HG02840 (cell line): ENCODE measurements at regions not wholly inside any gene's neighbourhood (a gene's known extent, or its start where the extent isn't known, plus 50 kb on each side); places are given as distances from the start of the nearest gene placed in this dataset.
"Not testable (repeated sequence)": the region's sequence is repeated elsewhere in the genome, so short reads cannot be mapped to it uniquely, and the experiment has no call there.

ENCODE experiments used
- ATAC-seq: cut with Tn5 transposase; IDR thresholded peaks from one replicate; pipeline ENCODE4 v1.9.1; 2021; ENCODE audit warnings: mild to moderate bottlenecking, moderate library complexity, moderate number of reproducible peaks; ENCODE audit not compliant: unreplicated experiment, low FRiP score

DNA sequence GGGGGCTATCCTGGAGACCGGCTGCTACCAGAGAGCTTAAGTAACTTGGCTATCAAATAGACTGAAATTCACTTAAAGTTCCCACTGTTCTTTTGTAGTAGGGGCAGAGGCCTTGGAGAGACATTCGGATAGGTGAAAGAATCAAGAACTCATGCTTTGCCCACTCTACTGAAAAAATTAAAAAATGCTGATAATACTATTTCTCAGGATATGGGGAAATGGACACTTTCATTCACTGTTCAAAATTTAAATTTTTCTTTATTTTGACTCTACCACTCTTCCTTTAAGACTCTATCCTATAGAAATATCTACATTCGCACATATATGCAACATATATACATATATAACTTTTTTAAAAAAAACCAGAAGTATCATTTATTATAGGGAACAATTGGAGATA, 117.8 kb upstream of the CHD6 start:
- ATAC-seq: no peak

DNA sequence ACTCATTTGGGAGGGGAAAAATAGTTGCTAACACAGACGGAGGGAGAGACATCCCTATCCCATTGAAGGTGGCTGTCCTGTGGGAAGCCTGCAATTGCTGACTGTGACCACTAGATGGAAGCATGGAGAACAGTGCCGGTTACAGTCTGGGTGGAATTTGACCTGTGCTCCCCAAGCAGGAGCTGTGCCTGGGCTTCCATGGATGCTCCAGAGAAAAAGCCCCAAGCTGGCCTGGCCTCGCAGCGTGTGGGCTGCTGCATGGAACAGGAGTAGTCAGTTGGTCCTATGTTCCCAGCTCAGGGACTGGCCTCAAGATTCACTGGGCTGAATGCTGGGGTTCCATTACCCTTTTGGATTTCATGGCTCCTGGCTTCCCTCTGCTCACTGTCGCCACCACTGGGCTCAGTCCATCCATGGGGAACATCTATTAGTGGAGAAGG, 116.3 kb upstream of the CHD6 start:
- ATAC-seq: no peak

DNA sequence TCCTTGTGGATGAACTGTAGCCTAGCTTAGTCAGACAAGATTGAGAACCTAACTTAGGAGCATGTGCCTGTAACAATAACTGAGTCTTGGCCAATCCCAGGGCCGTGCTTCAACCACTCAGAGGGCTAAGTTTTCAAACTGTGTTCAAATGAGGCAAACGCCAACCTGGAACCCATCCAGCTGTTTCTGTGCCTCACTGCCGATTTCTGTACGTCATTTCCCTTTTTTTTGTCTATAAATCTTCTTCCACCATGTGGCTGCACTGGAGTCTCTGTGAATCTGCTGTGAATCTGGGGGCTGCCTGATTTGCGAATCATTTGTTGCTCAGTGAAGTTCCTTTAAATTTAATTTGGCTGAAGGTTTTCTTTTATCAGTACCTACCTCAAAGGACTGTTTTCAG, 115.0 kb upstream of the CHD6 start:
- no peak for ATAC-seq

DNA sequence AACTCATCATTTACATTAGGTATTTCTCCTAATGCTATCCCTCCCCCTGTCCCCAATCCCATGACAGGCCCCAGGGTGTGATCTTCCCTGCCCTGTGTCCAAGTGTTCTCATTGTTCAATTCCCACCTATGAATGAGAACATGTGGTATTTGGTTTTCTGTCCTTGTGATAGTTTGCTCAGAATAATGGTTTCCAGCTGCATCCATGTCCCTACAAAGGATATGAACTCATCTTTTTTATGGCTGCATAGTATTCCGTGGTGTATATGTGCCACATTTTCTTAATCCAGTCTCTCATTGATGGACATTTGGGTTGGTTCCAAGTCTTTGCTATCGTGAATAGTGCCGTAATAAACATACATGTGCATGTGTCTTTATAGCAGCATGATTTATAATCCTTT, 113.0 kb upstream of the CHD6 start:
- not testable (repeated sequence) for ATAC-seq

DNA sequence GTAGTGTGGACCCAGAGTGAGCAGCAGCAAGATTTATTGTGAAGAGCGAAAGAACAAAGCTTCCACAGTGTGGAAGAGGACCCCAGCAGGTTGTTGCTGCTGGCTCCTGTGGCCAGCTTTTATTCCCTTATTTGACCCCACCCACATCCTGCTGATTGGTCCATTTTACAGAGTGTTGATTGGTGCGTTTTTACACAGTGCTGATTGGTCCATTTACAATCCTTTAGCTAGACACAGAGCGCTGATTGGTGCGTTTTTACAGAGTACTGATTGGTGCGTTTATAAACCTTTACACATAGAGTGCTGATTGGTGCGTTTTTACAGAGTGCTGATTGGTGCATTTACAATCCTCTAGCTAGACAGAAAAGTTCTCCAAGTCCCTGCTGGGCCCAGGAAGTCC, 109.5 kb upstream of the CHD6 start:
- ATAC-seq: not testable (repeated sequence)

DNA sequence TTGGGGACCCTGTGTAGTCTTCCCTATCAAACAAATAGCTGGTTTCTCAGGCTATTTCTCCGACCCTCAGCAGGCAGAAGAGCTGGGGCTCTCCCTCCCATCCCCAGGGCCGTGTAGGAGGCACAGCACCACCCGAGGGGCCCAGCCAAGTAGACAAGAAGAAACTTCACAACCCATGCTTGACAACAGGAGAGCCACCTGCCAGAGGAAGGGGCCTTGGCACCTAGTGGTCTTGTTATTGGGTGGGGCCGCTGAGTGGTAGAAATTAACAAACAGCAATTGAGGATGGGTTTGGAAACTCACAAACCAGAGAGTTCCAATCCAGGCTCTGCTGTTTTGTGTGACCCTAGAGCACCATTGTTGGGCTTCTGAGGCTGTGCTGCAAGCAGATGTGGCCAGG, 108.5 kb upstream of the CHD6 start:
- no peak for ATAC-seq

DNA sequence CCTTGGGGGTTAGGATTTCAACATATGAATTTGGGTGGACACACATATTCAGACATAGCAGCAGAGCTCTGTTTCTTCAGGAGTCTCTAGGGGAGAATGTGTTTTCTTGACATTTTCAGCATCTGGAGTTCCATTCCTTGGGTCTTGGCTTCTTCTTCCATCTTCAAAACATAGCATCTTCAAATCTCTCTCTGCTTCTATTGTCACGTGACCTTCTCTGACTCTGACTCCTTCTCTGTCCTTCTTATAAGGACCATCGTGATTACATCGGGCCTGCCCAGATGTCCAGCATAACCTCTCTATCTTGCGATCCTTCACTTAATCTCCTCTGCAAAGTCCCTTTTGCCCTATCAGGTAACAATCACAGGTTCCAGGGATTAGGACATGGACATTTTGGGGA, 101.0 kb upstream of the CHD6 start:
- no peak for ATAC-seq

DNA sequence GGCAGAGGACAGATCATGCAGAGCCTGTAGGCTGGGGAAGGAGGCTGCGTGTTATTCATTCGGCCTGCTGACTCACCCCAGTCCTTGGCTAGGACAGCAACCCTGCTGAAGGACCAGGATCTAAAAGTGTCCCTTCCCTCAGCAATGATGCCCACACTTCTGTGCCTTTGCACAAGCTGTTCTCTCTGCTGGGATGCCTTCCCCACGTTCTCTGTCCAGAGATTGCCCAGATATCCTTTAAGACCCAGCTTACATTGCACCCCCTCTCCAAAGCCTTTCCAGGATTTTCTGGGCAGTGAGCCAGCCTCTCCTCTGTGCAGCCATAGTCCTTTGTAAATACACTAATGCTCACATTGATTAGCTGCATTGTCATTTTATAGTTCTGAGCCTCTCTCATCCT, 99.3 kb upstream of the CHD6 start:
- no peak for ATAC-seq

DNA sequence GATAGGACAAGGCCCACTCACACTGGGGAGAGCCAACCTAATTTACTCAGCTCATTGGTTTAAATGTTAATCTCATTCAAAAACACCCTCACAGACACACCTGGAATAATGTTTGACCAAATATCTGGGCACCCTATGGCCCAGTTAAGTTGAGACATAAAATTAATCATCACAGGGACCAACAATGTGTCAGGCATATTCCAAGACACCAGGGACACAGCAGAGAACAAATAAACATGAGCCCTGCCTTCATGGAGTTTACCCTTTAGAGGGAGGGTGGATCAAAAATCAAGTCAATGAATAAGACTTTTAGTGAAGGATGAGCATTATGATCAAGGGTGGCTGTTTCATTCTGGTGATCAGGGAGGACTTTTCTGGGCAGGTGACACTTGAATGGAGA, 98.7 kb upstream of the CHD6 start:
- no peak for ATAC-seq

DNA sequence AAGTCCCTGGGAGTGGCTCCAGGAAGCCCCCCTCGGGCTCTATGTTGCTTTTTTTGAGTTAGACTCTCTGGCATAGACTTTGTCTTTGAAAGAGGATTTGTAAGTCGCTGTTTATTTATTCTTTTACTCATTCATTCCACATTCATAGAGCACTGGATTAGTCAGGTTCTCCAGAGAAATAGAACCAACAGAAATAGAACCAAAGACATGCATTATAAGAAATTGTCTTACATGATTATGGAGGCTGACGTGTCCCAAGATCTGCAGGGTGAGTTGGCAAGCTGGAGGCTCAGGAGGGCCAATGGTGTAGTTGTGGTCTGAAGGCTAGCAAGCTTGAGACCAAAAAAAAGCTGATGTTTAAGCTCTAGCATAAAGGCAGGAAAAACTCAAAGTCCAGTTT, 98.3 kb upstream of the CHD6 start:
- no peak for ATAC-seq

DNA sequence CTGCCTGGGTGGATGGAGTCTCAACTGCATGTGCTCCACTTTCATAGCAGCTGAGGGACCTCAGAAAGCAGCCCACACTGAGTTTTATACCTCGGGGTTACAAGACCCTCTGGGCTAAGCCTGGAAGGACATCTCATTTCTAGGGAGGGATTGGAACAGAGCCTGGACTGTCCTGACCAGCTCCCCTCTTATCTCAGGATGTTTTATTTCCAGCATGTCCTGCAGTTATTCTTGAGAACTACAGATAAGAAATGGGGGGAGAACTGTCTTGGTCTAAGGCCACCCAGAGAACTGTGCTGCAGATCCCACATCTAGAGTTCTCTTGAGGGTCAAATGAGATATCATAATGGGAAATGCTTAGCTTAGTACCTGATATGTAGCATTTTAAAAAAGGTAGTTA, 97.3 kb upstream of the CHD6 start:
- no peak for ATAC-seq

DNA sequence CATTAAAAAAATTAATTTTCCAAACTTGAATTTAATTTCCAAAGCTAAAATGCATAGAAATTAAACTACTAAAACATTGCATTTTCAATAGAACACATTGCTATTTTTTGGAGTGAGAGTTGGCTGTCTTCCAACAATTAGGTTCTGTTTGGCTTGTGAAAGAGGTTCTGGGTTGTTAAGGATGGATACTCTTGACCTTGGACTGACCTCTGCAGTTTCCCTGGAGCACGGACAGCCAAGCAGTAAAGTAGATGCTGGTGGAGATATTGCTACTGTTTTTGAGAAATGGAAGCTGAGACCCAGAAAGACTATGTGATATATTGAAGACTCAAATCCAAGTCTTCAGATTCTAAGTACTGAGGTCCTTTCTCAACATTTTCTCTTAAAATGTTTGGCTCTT, 95.9 kb upstream of the CHD6 start:
- no peak for ATAC-seq

DNA sequence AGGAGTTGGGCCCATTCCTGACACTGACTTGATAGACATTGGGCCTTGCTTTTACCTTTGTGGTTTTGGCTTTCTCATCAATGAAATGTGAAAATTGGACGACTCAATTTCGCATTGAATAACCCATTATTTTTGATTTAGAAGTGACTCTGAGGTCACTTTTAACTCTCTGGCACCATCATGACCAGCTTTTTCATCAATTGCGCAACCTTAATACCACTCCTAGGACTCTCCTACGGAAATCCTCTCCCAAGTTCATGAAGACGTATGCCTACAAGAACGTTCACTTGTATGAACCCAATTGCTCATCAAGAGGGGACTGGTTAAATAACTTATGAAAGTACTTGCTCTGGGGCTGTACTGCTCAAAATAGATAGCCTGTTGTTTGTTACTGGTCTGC, 86.7 kb upstream of the CHD6 start:
- ATAC-seq: no peak

DNA sequence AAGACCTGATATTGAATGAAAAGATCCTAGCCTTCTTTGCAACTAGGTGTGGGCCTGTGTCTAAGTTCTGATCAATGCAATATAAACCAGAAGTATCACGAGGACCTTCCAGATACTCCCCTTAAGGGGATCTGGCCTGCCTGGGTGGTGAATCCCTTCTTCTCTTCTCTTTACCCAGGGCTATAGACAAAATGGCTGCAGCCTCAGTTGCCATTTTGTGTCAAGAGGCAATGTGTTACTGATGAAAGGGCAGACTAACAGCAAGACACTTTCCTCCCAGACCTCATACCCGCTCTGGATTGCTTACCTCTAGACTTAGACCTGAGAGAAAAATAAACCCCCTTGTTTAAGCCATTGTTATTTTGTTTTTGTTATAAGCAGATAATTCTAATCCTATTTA, 84.5 kb upstream of the CHD6 start:
- ATAC-seq: no peak

DNA sequence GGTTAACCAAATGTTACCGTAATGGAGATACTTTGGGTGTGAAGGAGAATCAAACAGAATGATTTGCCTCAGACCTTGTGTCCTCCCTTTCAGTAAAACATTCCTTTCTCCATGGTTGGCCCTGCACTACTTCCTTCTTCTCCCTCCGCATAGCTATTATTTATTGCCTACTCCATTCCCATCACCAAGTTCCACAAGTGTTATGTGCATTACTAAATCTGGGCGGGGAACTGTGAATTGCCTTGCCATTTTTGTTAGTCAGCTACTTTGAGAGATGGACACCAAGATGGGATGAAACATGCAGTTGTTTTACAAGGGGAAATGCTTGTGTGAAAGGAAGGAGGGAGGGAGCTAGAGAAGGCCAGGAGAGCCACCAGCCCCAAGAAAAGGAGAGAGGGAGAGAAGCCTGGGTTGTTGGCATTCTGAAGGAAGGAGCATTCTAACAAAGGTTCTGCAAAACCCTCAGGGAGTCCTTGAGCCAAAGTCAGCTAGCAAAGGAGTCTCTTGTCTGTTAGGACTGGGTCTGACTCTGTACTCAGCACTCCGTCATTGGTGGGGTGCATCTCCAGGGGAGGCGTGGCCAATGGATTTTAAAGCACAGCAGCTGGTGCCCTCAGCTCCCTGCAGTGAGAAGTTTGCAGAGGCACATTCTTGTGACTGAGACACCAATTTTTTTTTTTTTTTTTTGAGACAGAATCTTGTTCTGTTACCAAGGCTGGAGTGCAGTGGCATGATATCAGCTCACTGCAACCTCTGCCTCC, 83.6 kb upstream of the CHD6 start:
- ATAC-seq: no peak

DNA sequence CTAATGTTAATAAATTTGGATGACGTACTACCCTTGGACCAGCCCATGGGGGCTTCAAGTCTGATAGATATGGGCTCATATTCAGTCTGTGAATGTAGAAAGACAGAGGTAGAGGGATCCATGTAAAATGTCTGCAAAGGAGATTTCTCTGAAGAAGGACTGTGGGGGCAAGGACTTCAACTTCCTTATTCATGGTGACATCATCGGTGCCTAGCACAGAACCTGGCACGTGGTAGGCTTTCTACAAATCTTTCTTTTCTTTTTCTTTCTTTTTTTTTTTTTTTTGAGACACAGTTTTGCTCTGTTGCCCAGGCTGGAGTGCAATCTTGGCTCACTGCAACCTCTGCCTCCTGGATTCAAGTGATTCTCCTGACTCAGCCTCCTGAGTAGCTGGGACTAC, 81.5 kb upstream of the CHD6 start:
- ATAC-seq: not testable (repeated sequence)

DNA sequence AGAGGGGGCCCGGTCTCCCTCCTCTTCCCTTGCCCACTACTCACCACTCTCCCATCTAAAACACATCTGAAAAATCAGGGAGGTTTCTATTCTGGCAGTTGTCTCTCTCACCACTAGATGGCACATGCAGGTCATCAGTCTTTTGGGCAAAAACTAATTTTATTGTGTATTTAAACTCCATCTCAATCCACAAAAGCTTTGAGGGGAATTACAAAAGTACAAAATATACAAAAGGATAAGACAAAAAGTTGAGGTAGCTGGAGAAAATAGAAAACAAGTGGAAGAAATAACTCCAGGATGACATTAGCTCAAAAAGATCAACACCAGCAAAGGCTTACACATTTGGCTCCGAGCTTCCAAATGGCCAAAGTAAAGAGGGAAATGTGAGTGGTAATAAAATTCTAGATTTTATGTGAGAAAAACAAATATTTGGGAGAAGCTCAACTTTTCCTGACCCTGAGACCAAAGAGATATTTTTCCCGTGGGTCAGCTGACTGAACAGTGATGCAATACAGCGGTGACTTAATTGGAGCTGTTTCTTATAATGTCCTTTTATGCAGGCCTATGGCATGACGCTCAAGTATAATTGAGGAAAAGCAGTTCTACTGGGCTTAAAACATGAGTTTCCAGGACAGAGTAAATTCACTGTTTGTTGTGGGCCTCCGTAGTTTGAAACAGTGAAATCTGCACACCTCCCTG, 79.8 kb upstream of the CHD6 start:
- ATAC-seq: no peak

DNA sequence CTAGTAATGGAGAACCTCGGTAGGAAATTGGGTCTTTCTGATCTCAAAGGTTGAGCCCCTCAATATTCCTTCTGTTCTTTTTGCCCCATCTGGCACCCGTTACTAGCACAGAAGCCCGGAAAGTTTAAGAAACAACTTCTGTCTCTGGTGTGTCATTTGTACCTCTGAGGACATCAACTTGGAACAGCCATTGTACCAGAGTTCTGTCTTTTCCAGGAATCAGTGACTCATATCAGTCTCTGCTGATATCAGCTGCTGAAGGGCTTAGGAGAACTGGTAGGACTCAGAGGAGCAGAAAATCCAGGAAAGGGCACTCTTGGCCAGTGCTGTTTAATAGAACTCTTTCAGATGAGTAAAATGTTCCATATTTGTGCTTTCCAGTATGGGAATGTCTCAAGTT, 78.3 kb upstream of the CHD6 start:
- ATAC-seq: no peak

DNA sequence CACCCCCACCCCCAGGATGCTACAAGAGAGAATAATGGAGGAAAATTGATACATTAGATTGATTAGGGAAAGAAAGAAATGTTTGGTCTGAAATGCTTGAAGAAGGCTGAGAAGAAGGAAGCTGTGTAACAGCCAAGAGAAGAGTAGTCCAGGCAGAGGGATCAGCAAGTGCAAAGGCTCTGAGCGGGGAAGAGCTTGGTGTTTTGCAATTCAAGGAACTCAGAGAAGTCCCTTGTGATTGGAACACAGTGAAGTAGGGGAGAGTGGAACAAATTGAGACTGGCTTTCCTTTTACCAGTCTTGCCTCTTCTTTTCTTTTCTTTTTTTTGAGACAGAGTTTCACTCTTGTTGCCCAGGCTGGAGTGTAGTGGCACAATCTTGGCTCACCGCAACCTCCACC, 76.6 kb upstream of the CHD6 start:
- ATAC-seq: no peak

DNA sequence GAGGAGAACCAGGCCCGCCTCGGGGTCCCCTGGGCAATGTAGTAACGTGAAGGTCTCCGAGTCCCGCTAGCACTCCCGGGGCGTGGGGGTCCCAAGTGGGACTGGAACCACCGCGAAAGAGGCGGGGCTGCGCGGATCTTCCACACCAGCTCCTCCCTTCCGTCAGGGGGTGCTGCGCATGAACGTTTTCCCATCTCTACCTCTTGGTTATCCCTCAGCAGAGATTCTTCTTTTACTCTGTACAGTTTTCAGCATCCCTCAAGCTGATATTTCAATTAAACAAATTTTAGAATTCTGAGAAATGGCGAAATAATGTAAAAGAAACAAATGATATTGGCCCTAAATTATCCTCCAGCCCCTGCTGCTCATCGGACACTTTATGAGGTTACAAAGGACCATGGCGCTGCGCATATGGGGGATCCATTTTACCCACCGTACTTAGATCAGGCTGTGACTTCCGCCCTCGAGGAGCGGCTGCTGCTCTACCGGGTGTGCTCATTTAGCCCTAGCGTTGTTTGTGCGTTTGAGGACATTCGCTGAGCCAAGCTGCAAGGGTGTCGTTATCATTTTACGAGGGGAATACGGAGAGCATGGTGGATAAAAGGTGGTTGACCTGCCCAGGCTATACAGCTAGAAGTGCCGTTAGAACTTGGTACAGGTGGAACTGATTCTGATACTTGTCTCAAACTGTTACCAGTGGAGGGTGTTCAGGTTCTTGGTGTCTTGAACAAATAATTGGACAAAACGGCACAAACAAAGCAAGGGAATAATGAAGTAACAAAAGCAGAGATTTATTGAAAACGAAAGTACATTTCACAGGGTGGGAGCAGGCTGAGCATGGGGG, 75.2 kb upstream of the CHD6 start:
- ATAC-seq: peak; percentile 82

DNA sequence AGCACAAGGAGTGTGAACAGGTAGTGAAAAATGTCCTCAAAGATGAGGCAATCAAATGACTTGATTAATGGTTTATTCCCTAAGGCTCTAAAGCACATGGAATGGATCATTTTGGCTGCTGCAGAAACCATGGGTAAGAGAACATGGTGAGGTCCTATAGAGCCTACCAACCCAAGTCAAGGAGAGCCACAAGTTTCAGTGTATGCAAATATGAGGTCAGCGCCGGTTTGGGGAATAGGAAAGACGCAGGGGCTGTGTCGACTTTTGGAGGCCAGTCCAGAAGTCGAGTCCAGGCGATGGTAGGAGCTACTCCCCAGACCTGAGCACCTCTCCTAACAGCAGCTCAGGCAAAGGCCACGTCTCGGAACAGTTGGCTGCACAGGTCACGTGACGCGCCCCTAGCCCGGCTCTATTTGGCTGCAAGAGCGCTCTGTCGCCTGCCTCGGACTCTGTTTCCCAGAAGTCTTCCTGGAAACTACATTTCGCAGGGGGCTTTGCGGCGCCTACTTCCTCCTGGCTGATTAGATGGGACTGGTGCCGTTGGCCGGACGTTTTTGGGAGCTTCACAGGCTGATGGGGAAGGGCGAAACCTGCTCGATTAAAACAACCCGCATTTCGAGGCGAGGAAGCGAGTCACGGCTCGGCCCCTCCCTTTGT, 74.4 kb upstream of the CHD6 start:
- ATAC-seq: peak; percentile 47
